ENCODE measurements at regions not wholly inside any gene's neighbourhood (a gene's known extent, or its start where the extent isn't known, plus 50 kb on each side); places are given as distances from the start of the nearest gene placed in this dataset.

DNA sequence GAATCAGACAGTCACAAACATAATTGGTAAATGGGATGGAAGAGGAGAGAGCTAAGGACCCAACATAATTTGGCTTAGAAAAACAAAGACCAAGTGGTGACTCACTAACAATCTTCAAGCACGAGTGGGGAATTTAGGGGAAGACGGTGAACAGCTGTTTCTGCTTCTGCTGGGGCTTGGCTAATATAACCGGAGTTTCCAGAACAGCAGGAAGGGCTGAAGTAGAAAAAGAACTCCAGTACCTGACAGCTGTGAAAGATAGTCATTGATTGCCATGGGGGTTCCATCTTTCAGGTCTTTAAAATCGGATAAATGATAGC lies 290.9 kb upstream of the LDB2 start:
- TF ChIP-seq POLR2AphosphoS5 (IDR thresholded peaks at IDR 0.05; ENCODE audit: low read depth, low read length) (no peak), TAF1 (IDR thresholded peaks at IDR 0.05; ENCODE audit: low read depth, low read length) (no peak), POLR2A (IDR thresholded peaks at IDR 0.05; ENCODE audit: low read depth, low read length) (no peak), SPI1 (IDR thresholded peaks at IDR 0.05; ENCODE audit: low read depth, low read length) (no peak)
